ENCODE measurements at regions not wholly inside any gene's neighbourhood (a gene's known extent, or its start where the extent isn't known, plus 50 kb on each side); places are given as distances from the start of the nearest gene placed in this dataset.
"Not testable (repeated sequence)": the region's sequence is repeated elsewhere in the genome, so short reads cannot be mapped to it uniquely, and the experiment has no call there.

DNA sequence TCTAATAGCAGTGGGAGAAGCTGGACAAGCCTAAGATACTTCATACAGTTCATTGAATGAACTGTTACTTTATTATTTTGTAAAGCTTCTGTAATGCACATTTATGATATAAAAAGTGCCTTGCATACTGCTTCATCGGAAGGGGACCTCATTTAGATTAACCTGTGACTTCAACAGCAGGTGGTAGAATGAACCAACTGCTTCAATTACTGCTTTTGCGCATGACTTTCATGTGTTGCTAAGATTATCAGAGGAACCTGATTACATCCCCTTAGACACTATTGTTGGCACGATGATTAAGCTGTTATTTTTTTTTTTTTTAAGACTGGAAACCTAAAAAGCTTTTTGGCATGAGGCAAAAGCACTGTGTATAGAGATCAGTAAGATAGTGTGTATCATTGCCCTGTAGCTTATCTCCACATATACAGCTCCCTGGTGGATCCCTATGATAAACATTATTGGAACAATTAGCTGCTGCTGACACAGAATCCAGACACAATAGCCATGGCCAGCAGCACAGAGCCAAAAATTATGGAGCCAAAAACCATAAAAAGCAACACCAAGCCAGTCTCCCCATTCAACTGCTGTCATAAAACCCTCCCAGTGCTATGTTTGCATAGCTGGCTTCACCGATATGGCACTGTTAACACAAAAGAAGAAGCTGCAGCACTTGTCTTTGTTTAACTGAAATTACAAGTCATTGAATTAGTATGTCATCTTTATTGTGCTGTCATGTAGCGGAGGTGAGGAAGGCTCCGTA, 731.6 kb upstream of the MMS22L start:
- DNase-seq (ENCODE audit: low read depth in 3 of 3, low spot score in 2 of 3), result no peak

DNA sequence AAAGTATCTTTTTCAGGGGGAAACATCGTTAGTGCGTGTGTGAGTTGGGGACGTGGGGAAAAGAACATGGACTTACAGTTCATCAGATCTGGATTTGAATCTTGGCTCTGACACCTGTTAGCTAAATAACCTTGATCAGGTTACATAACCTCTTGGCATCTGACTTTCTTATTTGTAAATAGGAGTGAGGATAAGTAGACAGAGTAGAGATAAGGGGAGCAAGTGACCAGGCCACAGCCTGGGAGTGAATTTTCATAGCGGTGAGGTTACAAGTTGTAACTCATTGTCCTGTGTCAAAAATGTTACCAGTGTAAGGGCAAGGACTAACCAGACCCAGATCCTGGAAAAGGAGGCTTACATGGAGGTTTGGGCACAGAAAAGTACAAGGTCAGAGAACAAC, 733.5 kb upstream of the MMS22L start:
- DNase-seq (ENCODE audit: low read depth in 3 of 3, low spot score in 2 of 3), result no peak

DNA sequence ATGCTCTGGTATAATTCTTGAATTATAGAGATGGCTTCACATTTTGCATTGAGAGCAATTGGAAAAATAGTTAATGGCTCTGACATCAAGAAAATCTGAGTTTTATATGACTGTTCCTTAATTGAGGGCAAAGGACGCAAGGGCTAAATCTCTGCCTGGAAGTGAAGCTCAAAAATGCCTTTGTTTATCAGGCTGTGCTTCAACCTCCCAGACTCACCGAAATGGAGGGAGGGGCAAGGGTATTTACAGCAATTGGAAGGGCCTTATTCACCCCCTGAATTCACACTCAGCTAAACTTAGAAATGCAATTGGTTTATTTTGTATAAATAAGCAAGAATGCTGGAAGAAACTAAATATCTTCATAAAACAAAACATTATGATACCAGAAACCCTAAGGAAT, 737.2 kb upstream of the MMS22L start:
- no peak for DNase-seq (ENCODE audit: low read depth in 3 of 3, low spot score in 2 of 3)

DNA sequence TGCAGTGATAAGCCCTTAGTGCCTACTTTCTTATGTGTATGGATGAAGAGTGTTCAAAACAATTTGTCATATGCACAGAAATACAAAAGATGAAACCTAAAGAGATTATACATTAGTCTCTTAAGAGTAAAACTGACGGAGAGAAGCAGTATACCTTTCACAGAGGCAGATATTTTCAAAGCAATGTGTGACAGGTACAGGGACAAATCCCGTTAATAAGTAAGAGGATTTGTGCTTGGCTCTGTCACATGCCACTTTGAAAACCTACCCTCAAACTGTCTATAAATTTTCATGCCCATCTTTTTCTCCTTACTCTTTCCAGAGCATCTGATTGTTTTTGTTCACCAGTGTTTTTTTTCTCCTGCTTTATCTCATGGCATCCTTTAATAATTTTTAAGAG, 741.3 kb upstream of the MMS22L start:
- no peak for DNase-seq (ENCODE audit: low read depth in 3 of 3, low spot score in 2 of 3)

DNA sequence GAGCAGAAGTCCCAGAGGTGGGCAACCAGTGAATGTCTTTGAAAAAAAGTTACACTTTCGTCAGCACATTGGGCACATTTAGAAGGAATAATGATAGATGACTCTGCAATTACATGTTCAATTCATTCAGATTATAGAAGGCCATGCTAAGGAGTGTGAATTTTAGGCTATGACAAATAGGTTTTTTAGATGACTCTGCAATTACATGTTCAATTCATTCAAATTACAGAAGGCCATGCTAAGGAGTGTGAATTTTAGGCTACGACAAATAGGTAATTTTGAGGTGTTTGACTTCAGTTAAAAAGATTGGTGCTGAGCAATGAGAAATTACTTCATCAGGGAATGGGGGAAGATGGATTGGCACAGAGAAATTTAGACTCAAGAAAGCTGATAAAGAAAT, 744.9 kb upstream of the MMS22L start:
- no peak for DNase-seq (ENCODE audit: low read depth in 3 of 3, low spot score in 2 of 3)

DNA sequence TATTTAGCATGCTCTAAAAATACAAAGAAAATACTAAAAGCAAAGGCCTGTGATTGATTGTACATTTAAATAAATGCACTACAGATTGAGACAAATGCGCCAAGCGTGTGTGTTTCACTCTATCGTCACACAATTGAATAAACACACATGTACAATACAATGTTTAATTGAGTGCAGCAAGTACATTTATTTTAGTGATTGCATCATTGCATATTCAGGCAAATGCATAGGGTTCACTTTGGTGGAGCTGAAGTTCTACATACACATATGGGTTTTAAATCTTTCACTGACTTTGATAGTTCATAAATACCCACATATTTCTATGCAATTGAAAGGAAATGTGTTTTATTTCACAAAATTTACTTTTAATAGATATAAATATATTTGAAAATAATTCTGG, 750.6 kb upstream of the MMS22L start:
- DNase-seq (ENCODE audit: low read depth in 3 of 3, low spot score in 2 of 3), result no peak

DNA sequence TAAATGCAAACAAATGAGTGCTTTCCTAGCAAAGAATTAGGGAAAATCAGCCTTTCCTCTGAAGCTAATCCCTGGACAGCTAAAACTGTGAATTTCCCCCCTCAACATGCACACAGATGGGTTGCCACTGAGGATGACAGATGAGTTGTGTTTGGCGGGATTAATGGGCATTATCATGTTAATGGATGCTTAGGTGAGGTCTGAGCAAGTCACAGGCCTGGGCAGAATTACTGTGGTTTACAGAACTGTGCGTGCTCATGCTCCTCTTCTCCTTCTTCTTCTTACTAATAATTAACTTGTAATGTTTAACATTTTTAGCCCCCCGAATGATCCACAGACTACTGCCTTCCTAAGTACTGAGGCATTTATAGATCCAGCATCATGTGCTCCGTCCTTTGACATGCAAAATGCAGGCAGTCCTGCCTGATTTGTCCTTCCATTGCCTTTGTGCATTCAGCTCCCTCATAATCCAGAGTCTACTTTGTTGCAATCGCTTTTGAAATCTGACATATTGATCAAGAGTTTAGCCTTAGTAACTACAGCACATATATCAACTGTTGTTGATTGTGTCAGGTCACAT, 753.4 kb upstream of the MMS22L start:
- no peak for DNase-seq (ENCODE audit: low read depth in 3 of 3, low spot score in 2 of 3)

DNA sequence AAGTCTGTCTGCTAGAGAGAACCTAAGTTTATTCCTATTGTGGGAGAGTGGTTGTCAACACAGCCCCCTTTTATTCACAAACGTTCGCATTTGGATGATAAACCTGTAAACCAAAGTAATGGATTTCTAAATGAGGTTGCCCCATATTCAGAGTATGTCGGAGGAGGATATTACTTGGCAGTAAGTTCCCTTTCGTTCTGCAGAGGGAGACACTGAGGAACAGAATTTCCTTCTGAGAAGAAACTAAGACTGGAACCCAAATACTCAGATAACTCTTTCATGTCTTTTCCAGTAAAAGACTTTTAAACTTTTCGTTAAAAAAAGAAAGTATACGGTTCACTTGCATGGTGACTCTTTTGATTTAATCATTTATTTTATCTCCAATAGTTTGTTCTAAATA, 754.6 kb upstream of the MMS22L start:
- DNase-seq (ENCODE audit: low read depth in 3 of 3, low spot score in 2 of 3), result no peak

DNA sequence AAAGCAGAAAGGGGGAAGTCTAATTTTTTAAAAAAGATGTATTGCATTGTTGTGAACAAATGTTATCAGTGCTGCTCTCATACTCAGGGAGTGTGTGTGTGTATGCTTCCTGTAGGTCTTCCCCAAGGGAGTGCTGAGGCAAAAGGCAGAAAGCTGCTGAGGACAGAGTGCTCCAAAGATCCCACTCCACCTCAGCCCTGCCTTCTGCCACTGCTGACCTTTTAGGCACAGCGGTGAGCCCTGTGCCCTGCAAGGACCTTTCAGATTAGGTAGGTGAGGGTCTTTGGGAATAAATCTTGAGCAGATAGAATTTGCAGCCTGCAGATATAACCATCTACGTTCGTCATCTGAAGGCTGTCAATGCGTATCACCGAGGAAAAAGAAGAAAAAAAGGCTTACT, 756.4 kb upstream of the MMS22L start:
- no peak for DNase-seq (ENCODE audit: low read depth in 3 of 3, low spot score in 2 of 3)

DNA sequence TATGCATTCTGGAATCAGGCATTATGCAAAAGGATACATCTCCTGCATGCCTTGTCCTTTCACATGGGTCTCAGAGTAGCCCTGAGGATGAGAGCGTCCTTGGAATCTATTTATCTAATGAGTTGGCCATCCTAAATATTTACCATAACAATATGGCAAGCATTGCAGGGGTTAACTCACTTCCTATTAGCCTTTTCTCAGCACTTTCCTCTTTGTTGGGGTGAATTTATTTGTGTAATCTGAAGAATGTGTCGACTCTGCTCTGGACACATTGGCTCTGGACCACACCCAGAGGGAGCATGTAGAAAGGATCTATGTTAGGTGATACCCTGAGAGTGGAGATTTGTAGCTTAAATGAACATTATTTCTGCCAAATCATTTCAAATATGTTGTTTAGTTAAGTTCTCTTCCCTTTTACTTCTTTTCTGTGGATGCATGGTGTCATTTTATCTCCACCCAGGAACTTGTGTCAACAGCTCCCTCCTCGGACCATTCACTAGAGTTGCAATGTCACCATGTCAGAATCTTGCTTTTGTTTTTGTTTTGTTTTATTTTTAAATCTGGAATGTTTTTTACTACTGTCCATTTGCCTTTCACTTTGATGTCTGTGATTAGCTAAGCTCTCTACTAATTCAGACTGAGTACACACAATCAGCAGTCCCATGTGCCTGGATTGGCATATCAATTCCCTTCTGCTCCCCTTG, 757.0 kb upstream of the MMS22L start:
- DNase-seq (ENCODE audit: low read depth in 3 of 3, low spot score in 2 of 3), result no peak

DNA sequence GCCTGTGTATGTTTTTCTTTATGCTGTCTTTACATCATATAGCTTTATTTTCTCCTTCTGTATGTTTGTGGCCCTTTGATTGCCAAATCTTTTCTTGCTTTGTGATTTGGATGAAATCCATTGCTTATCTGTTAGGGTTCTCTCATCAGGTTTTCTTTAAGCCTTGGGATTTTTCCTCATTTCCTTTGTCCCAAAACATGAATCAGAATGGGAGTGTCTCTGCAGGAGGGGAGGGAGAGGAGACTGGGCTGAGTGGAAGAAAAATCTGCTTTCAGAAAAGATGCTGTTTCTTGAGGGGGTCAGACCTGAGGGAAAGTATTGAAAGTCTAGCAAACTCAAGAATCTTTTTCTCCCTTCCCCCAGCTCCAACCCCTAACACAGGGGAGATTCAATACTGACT, 758.0 kb upstream of the MMS22L start:
- no peak for DNase-seq (ENCODE audit: low read depth in 3 of 3, low spot score in 2 of 3)

DNA sequence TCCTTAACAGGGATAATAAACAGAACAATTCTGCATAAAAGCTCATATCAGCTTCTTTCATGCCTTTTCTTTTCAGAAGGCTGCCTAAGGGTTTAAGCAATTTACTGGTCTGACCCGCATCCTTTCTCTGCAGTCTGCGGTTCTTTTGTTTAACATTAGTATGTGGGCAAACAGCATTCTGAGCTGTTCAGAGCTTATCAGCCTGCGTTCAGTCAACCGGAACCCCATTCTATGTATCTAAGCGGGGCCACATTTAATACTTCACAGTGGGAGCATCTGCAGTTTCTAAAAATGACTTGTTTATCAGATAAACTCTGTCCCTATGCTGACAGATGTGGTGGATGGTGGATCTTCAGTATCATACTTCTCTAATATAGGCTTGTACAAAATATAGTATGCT, 758.9 kb upstream of the MMS22L start:
- DNase-seq (ENCODE audit: low read depth in 3 of 3, low spot score in 2 of 3), result no peak

DNA sequence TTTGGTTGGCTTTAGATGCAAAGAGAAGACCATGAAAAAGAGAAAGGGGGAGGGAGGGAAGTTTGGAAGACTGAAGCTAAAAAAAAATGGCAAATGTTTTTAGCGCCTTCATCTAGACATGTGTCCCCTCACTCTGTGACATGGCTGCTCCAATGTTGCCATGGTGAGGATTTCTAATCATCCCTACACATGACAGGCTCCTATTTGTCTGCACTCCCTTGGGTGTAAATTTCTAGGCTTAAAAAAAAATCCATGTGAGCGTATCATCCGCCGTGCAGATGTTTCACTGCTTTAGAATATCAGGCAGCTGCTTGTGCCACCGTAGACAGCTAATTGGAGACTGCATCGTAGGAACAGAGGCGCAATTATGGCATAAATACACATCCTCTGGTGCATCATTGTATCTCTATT, 761.1 kb upstream of the MMS22L start:
- DNase-seq (ENCODE audit: low read depth in 3 of 3, low spot score in 2 of 3), result no peak

DNA sequence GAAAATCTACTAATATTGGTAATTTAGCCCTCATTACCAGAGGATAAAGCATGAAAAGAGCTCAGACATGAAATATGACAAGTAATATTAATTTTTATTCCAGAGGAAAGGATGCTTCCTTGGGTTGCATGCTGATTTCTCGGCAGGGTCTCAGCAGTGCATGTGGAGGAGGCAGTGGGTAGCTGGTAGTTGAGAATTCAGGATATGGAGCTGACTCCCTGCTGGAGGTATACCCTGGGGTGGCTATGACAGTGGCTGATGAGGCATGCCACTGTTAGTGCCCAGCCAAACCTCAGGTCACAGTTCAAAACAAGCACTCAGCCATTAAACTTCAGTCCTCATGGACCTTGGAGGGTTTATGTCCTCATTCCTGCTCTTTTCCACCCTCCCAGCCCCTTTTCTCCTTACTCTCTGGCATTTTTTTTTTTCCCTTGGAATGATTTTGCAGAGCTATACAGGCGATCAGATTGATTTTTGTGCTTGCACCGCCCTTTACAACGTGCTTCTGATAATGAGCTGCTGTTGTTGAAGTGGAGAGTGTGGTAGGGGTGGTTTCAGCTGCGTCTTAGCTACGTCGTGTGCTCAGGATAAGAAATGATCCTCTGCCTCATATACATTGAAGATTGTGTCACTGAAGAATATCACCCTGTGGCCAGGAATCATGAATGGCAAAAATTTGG, 761.9 kb upstream of the MMS22L start:
- DNase-seq (ENCODE audit: low read depth in 3 of 3, low spot score in 2 of 3), result no peak

DNA sequence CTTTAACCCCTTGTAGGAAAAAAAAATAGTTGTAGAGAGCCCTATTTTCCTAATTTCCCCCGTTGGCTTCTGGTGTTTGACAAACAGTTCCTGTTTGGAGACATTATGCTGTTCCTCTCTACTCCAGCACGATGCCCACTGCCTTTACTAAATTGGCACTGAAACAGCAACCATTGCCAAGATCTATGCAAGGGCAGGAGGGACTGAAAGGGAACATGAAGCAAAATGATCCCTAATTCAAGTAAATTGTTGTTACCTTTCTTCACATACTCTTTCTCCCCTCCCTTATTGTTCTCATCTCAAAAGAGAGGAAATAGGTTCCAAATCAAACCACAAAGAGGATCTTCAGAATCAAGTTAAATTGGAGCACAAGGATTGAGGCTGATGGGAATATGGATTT, 764.1 kb upstream of the MMS22L start:
- no peak for DNase-seq (ENCODE audit: low read depth in 3 of 3, low spot score in 2 of 3)

DNA sequence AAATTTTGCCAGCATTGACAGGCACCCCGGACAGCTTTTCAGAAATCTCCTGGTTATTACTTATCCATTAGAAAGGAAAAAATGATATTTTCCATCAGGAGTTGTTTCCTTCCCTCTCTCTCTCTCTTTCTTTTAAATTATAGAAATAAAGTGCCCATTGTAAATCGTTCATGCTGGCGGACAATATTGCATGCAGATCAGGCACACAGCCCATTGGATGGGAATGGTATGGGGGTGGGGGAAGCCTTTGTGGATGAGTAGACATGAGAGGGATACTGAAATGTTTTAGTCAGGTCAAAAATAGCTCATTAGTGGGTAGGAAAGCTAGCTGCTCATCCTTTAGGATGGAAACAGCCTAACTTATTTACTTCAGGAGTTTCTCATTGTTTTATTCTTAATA, 764.9 kb upstream of the MMS22L start:
- DNase-seq (ENCODE audit: low read depth in 3 of 3, low spot score in 2 of 3), result no peak

DNA sequence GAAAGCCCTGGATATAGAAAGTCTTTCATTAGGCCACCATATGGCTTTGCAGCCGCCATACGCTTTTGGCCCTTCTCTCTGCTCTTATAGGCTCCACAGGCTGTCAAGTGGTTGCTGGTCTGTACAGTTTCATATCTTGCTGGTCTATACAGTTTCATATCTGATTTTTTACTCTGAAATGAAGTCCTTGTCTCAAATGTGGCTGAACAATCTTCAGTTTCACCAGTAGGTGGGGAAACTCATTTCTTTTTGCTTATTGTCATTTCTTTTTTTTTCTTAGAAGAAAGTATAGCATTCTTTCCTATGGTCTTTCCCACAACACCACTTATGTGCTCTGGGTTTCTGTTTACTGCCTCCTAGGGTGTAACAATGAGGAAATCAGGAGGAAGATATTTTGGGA, 771.4 kb upstream of the MMS22L start:
- DNase-seq (ENCODE audit: low read depth in 3 of 3, low spot score in 2 of 3), result no peak

DNA sequence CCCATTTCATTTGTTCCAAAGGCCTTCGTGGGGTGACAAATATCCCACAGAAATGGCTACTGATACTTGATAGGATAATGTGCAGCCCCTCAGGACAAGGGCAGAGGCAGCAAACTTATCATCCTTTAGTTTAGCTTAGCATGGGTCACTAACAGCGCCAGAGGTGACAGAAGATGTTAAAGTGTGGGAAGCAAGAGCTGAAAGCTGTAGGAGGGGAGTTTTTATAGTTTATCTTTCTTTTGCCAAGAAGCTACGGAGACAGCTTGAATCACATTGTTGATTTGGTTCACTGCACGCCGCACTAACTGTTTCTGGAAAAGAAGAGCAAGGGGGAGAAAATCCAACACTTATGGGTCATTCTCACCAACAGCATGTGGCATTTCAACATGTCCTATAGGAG, 773.9 kb upstream of the MMS22L start:
- DNase-seq (ENCODE audit: low read depth in 3 of 3, low spot score in 2 of 3), result peak; percentile 9 to 15 (median 12)

DNA sequence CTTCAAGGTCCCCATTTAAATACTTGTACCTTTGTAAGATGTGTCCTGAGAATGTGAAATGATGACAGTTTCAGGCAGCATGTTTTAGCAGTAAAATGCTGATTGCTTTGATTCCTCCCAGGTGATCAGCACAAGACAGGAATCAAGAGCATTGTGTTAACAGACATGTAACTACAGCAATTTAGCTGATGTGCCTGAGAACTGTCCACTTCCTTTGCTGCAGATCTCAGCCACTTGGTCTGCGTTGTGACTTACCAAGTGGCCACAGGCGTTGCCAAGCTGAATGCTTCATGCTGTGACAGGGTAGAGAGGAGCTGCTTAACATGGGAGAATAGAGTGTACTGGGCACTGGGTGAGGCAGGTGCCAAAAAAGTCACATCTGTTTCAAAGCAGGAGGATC, 767.0 kb upstream of the POU3F2 start:
- no peak for DNase-seq (ENCODE audit: low read depth in 3 of 3, low spot score in 2 of 3)

DNA sequence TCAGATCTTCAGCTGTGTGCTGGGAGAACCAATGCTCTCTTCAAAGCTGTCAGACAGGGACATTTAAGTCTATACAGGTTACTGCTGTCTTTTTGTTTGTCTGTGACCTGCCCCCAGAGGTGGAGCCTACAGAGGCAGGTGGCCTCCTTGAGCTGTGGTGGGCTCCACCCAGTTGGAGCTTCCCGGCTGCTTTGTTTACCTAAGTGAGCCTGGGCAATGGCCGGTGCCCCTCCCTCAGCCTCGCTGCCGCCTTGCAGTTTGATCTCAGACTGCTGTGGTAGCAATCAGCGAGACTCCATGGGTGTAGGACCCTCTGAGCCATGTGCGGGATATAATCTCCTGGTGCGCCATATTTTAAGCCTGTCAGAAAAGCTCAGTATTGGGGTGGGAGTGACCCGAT, 745.8 kb upstream of the POU3F2 start:
- not testable (repeated sequence) for DNase-seq (ENCODE audit: low read depth in 3 of 3, low spot score in 2 of 3)

DNA sequence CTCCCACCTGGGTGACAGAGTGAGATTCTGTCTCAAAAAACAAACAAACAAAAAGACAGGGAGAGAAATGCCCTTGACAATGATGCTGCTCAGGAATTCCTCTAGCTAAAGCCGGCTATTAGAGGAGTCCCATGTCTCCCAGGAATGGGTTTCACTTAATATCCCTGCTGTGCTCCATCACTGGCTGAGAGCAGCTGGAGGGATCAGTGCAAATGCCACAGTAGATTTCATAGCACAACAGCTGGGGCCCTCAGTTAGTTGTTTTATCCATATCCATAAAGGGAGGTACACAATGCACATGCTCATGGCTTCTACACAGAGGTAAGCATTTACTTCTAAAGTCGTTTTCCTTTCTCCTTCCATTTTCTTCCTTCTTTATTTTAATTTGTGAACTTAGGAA, 742.0 kb upstream of the POU3F2 start:
- no peak for DNase-seq (ENCODE audit: low read depth in 3 of 3, low spot score in 2 of 3)

DNA sequence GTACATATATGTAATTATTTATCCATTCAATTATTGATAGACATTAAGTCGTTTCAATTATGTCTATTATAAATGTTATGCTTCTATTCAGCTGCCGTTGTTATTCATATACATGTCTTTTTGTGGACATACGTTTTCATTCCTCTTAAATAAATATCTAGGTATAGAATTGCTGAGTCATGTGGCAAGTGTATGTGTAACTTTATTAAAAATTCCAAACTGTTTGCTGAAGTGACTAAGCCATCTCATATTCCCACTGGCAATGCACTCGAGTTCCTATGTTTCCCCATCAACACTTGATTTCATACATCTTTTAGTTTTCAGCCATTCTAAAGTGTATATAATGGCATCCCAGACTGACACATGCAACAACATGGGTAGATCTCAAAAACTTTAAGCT, 739.7 kb upstream of the POU3F2 start:
- no peak for DNase-seq (ENCODE audit: low read depth in 3 of 3, low spot score in 2 of 3)
